Endodermal cell (in vitro differentiated cells): ENCODE measurements at regions not wholly inside any gene's neighbourhood (a gene's known extent, or its start where the extent isn't known, plus 50 kb on each side); places are given as distances from the start of the nearest gene placed in this dataset.

ENCODE experiments used
- DNase-seq: peaks from one replicate; pipeline ENCODE4 v3.0.0-alpha.2; 2017
- H3K27ac ChIP-seq: 2 replicates; pipeline ENCODE4 v1.5.1; 2013; ENCODE audit warnings: mild to moderate bottlenecking, low read depth, low read length, moderate library complexity
- H3K27me3 ChIP-seq: 2 replicates; pipeline ENCODE4 v1.6.1; 2013; ENCODE audit warnings: mild to moderate bottlenecking, low read length, moderate library complexity; ENCODE audit not compliant: insufficient read depth, control insufficient read depth, poor library complexity, severe bottlenecking
- H3K36me3 ChIP-seq: 2 replicates; pipeline ENCODE4 v1.7.0; 2013; ENCODE audit warnings: mild to moderate bottlenecking, low read length, moderate library complexity; ENCODE audit not compliant: control insufficient read depth, insufficient read depth
- H3K4me1 ChIP-seq: one replicate; pipeline ENCODE4 v1.7.0; 2013; ENCODE audit warnings: low read length; ENCODE audit not compliant: control insufficient read depth, insufficient read depth
- H3K4me3 ChIP-seq: 2 replicates; pipeline ENCODE4 v1.5.1; 2013; ENCODE audit warnings: mild to moderate bottlenecking, low read length, moderate library complexity
- H3K9ac ChIP-seq: 2 replicates; pipeline ENCODE4 v1.6.1; 2013; ENCODE audit warnings: mild to moderate bottlenecking, low read length, moderate library complexity; ENCODE audit not compliant: poor library complexity, severe bottlenecking; ENCODE audit errors: extremely low read depth
- H3K9me3 ChIP-seq: 2 replicates; pipeline ENCODE4 v1.6.1; 2013; ENCODE audit warnings: mild to moderate bottlenecking, low read length, moderate library complexity; ENCODE audit not compliant: control insufficient read depth
- H3K27ac Mint-ChIP-seq: 2 replicates; pipeline ENCODE4 v1.8.0; 2020; ENCODE audit warnings: mixed read lengths
- H3K27me3 Mint-ChIP-seq: 2 replicates; pipeline ENCODE4 v1.8.0; 2021; ENCODE audit warnings: mild to moderate bottlenecking, mixed read lengths; ENCODE audit not compliant: insufficient read depth
- H3K36me3 Mint-ChIP-seq: 2 replicates; pipeline ENCODE4 v1.8.0; 2020; ENCODE audit warnings: low read depth, mixed read lengths
- H3K4me1 Mint-ChIP-seq: 2 replicates; pipeline ENCODE4 v1.8.0; 2020; ENCODE audit warnings: mixed read lengths
- H3K4me3 Mint-ChIP-seq: 2 replicates; pipeline ENCODE4 v1.8.0; 2020; ENCODE audit warnings: mild to moderate bottlenecking, moderate library complexity, mixed read lengths
- H3K9me3 Mint-ChIP-seq: 2 replicates; pipeline ENCODE4 v1.8.0; 2020; ENCODE audit warnings: mild to moderate bottlenecking, mixed read lengths
- CTCF ChIP-seq: fragments of 200-600 bp; sonication (generic); conservative IDR thresholded peaks from 2 replicates; pipeline ENCODE4 v1.5.0; 2021; ENCODE audit warnings: antibody characterized with exemption, mild to moderate bottlenecking
- whole genome bisulfite sequencing, 2 experiments: methylation state at CpG; one replicate each; pipeline versions ENCODE4 v1.1.5 to v1.1.7; 2013; ENCODE audit warnings: missing lambda C conversion rate in 2 of 2, mixed read lengths in 1 of 2; ENCODE audit not compliant: insufficient coverage in 1 of 2, insufficient read length in 1 of 2; 5-methylcytosine and 5-hydroxymethylcytosine counted together

- H3K9ac ChIP-seq = no peak overlapping the region
- H3K27ac ChIP-seq = no peak overlapping the region
- Mint-ChIP-seq H3K4me1 (no peaks in the 10 kb centered on the region), H3K36me3 (no peaks in the 10 kb centered on the region), H3K27ac (no peak overlapping the region), H3K4me3 (no peak overlapping the region), H3K27me3 (peaks cover 51% of the 10 kb centered on the region), H3K9me3 (no peaks in the 10 kb centered on the region)
- no peak overlapping the region for H3K4me3 ChIP-seq
- TF ChIP-seq CTCF = no peak
- peaks cover 49% of the 10 kb centered on the region for H3K27me3 ChIP-seq
- H3K9me3 ChIP-seq = no peaks in the 10 kb centered on the region
- no peaks in the 10 kb centered on the region for H3K4me1 ChIP-seq
- DNase-seq = no peak
- no peaks in the 10 kb centered on the region for H3K36me3 ChIP-seq
- WGBS, 2 experiments = 85 to 97% methylated on average over 2 to 4 of the region's 4 CpGs
Measured at GRCh38 chr20:21633829-21634228, 71.6 kb upstream of the PAX1 start.

GRCh38 chr20:21632735-21633053 lies 72.8 kb upstream of the PAX1 start:
- no peaks in the 10 kb centered on the region for H3K4me1 Mint-ChIP-seq
- H3K27ac ChIP-seq = no peak overlapping the region
- H3K9me3 ChIP-seq = no peaks in the 10 kb centered on the region
- H3K4me3 ChIP-seq = no peak overlapping the region
- no peak overlapping the region for H3K4me3 Mint-ChIP-seq
- no peaks in the 10 kb centered on the region for H3K36me3 ChIP-seq
- H3K9ac ChIP-seq = no peak overlapping the region
- peaks cover 62% of the 10 kb centered on the region for H3K27me3 Mint-ChIP-seq
- TF ChIP-seq CTCF = no peak
- H3K9me3 Mint-ChIP-seq = no peaks in the 10 kb centered on the region
- WGBS, 2 experiments = 96 to 100% methylated on average over 1 to 2 of the region's 2 CpGs
- H3K27me3 ChIP-seq = peaks cover 51% of the 10 kb centered on the region
- DNase-seq = no peak
- no peaks in the 10 kb centered on the region for H3K4me1 ChIP-seq
- no peaks in the 10 kb centered on the region for H3K36me3 Mint-ChIP-seq
- no peak overlapping the region for H3K27ac Mint-ChIP-seq

GRCh38 chr20:21632031-21632734 lies 73.3 kb upstream of the PAX1 start:
- no peak overlapping the region for H3K27ac Mint-ChIP-seq
- no peaks in the 10 kb centered on the region for H3K9me3 ChIP-seq
- peaks cover 62% of the 10 kb centered on the region for H3K27me3 Mint-ChIP-seq
- H3K9me3 Mint-ChIP-seq = no peaks in the 10 kb centered on the region
- peaks cover 51% of the 10 kb centered on the region for H3K27me3 ChIP-seq
- H3K4me1 Mint-ChIP-seq = no peaks in the 10 kb centered on the region
- no peaks in the 10 kb centered on the region for H3K36me3 Mint-ChIP-seq
- no peak overlapping the region for H3K4me3 ChIP-seq
- no peak overlapping the region for H3K4me3 Mint-ChIP-seq
- no peaks in the 10 kb centered on the region for H3K4me1 ChIP-seq
- peak; percentile 22 for TF ChIP-seq CTCF
- DNase-seq = no peak
- no peaks in the 10 kb centered on the region for H3K36me3 ChIP-seq
- H3K9ac ChIP-seq = no peak overlapping the region
- no peak overlapping the region for H3K27ac ChIP-seq
- WGBS, 2 experiments = 90 to 98% methylated on average over 5 to 7 of the region's 7 CpGs
